Loucy (cell line): ENCODE measurements at regions not wholly inside any gene's neighbourhood (a gene's known extent, or its start where the extent isn't known, plus 50 kb on each side); places are given as distances from the start of the nearest gene placed in this dataset.

ENCODE experiments used
- H2AFZ ChIP-seq: fragments of 200-600 bp; sonication (generic); 2 replicates; pipeline ENCODE4 v1.6.0; 2016; ENCODE audit warnings: antibody characterized with exemption, mild to moderate bottlenecking, low read length, moderate library complexity
- H3F3A ChIP-seq: fragments of 200-600 bp; 2 replicates; pipeline ENCODE4 v1.6.0; 2016; ENCODE audit warnings: antibody characterized with exemption, low read depth, mild to moderate bottlenecking
- H3K27me3 ChIP-seq: fragments of 200-600 bp; sonication (generic); 2 replicates; pipeline ENCODE4 v1.6.1; 2014; ENCODE audit warnings: low read length, mild to moderate bottlenecking; ENCODE audit not compliant: insufficient read depth, poor library complexity, severe bottlenecking
- H3K36me3 ChIP-seq: fragments of 200-600 bp; sonication (generic); 2 replicates; pipeline ENCODE4 v1.6.1; 2016; ENCODE audit warnings: low read length; ENCODE audit not compliant: insufficient read depth
- H3K4me1 ChIP-seq: fragments of 200-600 bp; sonication (generic); 2 replicates; pipeline ENCODE4 v1.5.1; 2014; ENCODE audit warnings: low read length, mild to moderate bottlenecking; ENCODE audit not compliant: insufficient read depth, poor library complexity, severe bottlenecking
- H3K4me2 ChIP-seq: fragments of 200-600 bp; sonication (generic); 2 replicates; pipeline ENCODE4 v1.6.0; 2014; ENCODE audit warnings: antibody characterized with exemption, low read length, low read depth, mild to moderate bottlenecking; ENCODE audit not compliant: poor library complexity, severe bottlenecking
- H3K4me3 ChIP-seq: fragments of 200-600 bp; sonication (generic); 2 replicates; pipeline ENCODE4 v1.5.1; 2014; ENCODE audit warnings: low read length, mild to moderate bottlenecking, mixed read lengths; ENCODE audit not compliant: poor library complexity, severe bottlenecking
- H3K79me2 ChIP-seq: fragments of 200-600 bp; sonication (generic); 2 replicates; pipeline ENCODE4 v1.6.1; 2014; ENCODE audit warnings: low read length; ENCODE audit not compliant: insufficient read depth
- H3K9ac ChIP-seq: fragments of 200-600 bp; sonication (generic); 2 replicates; pipeline ENCODE4 v1.6.0; 2014; ENCODE audit warnings: mild to moderate bottlenecking, low read depth, low read length, moderate library complexity; ENCODE audit not compliant: poor library complexity, severe bottlenecking
- H3K9me2 ChIP-seq: fragments of 200-600 bp; sonication (generic); replicated peaks from 2 replicates; pipeline ENCODE4 v1.6.1; 2016; ENCODE audit warnings: low read depth, low read length, mixed read lengths
- H3K9me3 ChIP-seq: fragments of 200-600 bp; sonication (generic); 2 replicates; pipeline ENCODE4 v1.6.1; 2014; ENCODE audit warnings: mild to moderate bottlenecking, antibody characterized with exemption, low read length, low read depth; ENCODE audit not compliant: insufficient read depth
- H4K20me1 ChIP-seq: fragments of 200-600 bp; sonication (generic); 2 replicates; pipeline ENCODE4 v1.6.0; 2014; ENCODE audit warnings: antibody characterized with exemption, low read length, mild to moderate bottlenecking; ENCODE audit not compliant: insufficient read depth, poor library complexity, severe bottlenecking
- EZH2phosphoT487 ChIP-seq: fragments of 200-600 bp; IDR thresholded peaks from 2 replicates; pipeline ENCODE4 v1.6.1; 2018; ENCODE audit warnings: antibody characterized with exemption, mild to moderate bottlenecking, moderate library complexity, borderline replicate concordance
- TF ChIP-seq, protein P1 (sequence below): fragments of 200-600 bp; sonication (generic); conservative IDR thresholded peaks from 2 replicates; pipeline ENCODE4 v1.5.1; 2014; ENCODE audit warnings: mild to moderate bottlenecking, antibody characterized with exemption, low read length

GRCh38 chr17:83146347-83146746 lies 66.9 kb downstream of the METRNL start:
- TF ChIP-seq, protein P1, sequence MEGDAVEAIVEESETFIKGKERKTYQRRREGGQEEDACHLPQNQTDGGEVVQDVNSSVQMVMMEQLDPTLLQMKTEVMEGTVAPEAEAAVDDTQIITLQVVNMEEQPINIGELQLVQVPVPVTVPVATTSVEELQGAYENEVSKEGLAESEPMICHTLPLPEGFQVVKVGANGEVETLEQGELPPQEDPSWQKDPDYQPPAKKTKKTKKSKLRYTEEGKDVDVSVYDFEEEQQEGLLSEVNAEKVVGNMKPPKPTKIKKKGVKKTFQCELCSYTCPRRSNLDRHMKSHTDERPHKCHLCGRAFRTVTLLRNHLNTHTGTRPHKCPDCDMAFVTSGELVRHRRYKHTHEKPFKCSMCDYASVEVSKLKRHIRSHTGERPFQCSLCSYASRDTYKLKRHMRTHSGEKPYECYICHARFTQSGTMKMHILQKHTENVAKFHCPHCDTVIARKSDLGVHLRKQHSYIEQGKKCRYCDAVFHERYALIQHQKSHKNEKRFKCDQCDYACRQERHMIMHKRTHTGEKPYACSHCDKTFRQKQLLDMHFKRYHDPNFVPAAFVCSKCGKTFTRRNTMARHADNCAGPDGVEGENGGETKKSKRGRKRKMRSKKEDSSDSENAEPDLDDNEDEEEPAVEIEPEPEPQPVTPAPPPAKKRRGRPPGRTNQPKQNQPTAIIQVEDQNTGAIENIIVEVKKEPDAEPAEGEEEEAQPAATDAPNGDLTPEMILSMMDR: no peak
- TF ChIP-seq EZH2phosphoT487: no peak
- no peak overlapping the region for H2AFZ ChIP-seq
- no peaks in the 10 kb centered on the region for H3K36me3 ChIP-seq
- H3K27me3 ChIP-seq: no peaks in the 10 kb centered on the region
- no peaks in the 10 kb centered on the region for H3K9me2 ChIP-seq
- peaks cover 12% of the 10 kb centered on the region; the same call in 1 of the 2 replicates for H3K9me3 ChIP-seq
- no peaks in the 10 kb centered on the region for H3K4me1 ChIP-seq
- H3K4me3 ChIP-seq: no peak overlapping the region
- H3K4me2 ChIP-seq: no peak overlapping the region
- no peaks in the 10 kb centered on the region for H3K79me2 ChIP-seq
- H3F3A ChIP-seq: no peaks in the 10 kb centered on the region
- H4K20me1 ChIP-seq: no peaks in the 10 kb centered on the region
- no peak overlapping the region for H3K9ac ChIP-seq

DNA sequence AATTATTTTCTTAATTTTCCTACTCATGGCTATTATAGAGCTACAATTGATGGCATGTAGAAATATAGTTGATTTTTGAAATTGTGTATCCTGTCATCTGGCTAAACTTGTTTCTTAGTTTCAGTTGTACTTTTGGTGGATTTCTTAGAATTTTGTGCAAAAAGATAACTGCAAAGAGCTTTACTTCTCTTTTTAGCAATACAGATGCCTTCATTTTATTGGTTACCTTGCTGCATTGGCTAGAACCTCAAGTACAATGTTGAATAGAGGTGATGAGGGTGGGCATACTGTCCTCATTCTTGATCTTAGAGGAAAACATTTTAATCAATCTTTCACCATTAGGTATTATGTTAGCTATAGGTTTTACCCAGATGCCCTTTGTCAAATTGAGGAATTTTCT lies 67.9 kb downstream of the METRNL start:
- H3K79me2 ChIP-seq: no peaks in the 10 kb centered on the region
- no peaks in the 10 kb centered on the region for H4K20me1 ChIP-seq
- no peaks in the 10 kb centered on the region for H3K36me3 ChIP-seq
- H3K4me2 ChIP-seq: no peak overlapping the region
- TF ChIP-seq, protein P1: no peak
- TF ChIP-seq EZH2phosphoT487: no peak
- no peaks in the 10 kb centered on the region for H3K4me1 ChIP-seq
- H3K4me3 ChIP-seq: no peak overlapping the region
- no peak overlapping the region for H3K9ac ChIP-seq
- peaks cover 10% of the 10 kb centered on the region; the same call in 1 of the 2 replicates for H3K9me3 ChIP-seq
- H2AFZ ChIP-seq: no peak overlapping the region
- H3K27me3 ChIP-seq: no peaks in the 10 kb centered on the region
- no peaks in the 10 kb centered on the region for H3F3A ChIP-seq
- no peaks in the 10 kb centered on the region for H3K9me2 ChIP-seq

DNA sequence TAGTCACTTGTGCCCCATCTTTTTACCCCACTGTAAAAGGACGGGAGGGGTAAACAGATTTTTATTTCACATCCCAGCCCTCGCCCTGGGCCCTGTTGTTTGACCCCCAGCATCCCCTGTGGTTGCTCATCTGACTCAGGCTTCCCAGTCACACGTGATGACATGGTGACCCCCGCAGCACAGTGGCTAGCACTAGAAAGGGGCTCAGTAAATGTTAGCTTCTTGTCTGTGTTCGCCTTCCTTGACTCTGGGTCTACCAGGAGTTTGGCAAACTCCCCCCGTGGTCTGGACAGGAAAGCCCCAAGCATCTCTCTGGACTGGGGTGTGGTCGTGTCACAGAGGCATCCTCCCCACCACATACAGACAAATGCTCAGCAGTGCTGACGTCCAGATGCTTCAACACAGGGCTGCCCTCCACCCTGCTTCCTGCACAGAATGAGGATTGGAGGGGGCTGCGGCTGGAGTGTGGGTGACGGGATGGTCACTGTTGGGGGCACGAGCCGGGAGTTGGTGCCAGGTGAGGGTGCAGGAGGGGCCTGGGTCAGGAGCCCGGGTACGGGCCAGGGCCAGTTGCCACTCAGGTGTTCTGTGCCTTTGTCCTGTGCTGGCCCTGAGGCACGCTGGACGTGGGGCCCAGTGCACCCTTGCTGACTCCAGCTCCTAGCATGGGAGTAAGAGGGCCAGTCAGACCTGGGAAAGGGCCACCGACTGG lies 69.1 kb downstream of the METRNL start:
- Histone ChIP-seq H3K27me3 (no peaks in the 10 kb centered on the region), H3K4me3 (no peak overlapping the region), H3K9me2 (no peaks in the 10 kb centered on the region), H3K4me2 (no peak overlapping the region), H3K4me1 (no peaks in the 10 kb centered on the region), H3K79me2 (no peaks in the 10 kb centered on the region), H4K20me1 (no peaks in the 10 kb centered on the region), H3K36me3 (no peaks in the 10 kb centered on the region), H3F3A (no peaks in the 10 kb centered on the region), H2AFZ (no peak overlapping the region), H3K9me3 (no peaks in the 10 kb centered on the region; the same call in 1 of the 2 replicates), H3K9ac (no peak overlapping the region)
- TF ChIP-seq, protein P1: no peak
- no peak for TF ChIP-seq EZH2phosphoT487
